ENCODE measurements at regions not wholly inside any gene's neighbourhood (a gene's known extent, or its start where the extent isn't known, plus 50 kb on each side); places are given as distances from the start of the nearest gene placed in this dataset.

- no peak overlapping the region for H3K27ac ChIP-seq
- DNase-seq (ENCODE audit: low read depth, low spot score): no peak
Observed at GRCh38 chr3:152050903-152051302, 177.5 kb downstream of the SUCNR1 start.

GRCh38 chr3:152051501-152052404 is 178.3 kb downstream of the SUCNR1 start:
- DNase-seq (ENCODE audit: low read depth, low spot score): no peak
- H3K27ac ChIP-seq: no peak overlapping the region

GRCh38 chr3:152053866-152054265 is 180.4 kb downstream of the SUCNR1 start:
- no peak overlapping the region for H3K27ac ChIP-seq
- DNase-seq (ENCODE audit: low read depth, low spot score): no peak

- H3K27ac ChIP-seq: no peak overlapping the region
- no peak for DNase-seq (ENCODE audit: low read depth, low spot score)
Observed at GRCh38 chr3:152054315-152054714, 180.9 kb downstream of the SUCNR1 start.

- no peak for DNase-seq (ENCODE audit: low read depth, low spot score)
- H3K27ac ChIP-seq: no peak overlapping the region
Observed at GRCh38 chr3:152056073-152056472, 182.6 kb downstream of the SUCNR1 start.

DNA sequence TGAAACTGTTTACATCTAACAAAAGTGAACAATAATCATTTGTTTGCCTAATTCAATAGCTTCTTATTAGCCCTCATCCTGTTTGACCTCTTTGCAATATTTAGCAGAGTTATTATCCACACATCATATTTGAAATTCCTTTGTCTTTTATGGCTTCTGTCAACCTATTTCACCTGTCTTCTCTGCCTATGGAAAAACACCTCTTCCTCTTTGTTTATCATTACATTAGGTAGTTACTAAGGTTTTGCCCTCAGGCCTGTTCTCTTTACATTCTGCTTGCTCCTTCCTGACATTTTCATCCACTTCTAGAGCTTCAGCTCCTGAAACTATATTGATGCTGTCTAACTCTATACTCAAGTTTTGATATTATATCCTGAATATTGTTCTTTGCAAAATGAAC is 183.0 kb downstream of the SUCNR1 start:
- no peak for DNase-seq (ENCODE audit: low read depth, low spot score)
- no peak overlapping the region for H3K27ac ChIP-seq

GRCh38 chr3:152056987-152057386 is 183.5 kb downstream of the SUCNR1 start:
- no peak overlapping the region for H3K27ac ChIP-seq
- DNase-seq (ENCODE audit: low read depth, low spot score): no peak

DNA sequence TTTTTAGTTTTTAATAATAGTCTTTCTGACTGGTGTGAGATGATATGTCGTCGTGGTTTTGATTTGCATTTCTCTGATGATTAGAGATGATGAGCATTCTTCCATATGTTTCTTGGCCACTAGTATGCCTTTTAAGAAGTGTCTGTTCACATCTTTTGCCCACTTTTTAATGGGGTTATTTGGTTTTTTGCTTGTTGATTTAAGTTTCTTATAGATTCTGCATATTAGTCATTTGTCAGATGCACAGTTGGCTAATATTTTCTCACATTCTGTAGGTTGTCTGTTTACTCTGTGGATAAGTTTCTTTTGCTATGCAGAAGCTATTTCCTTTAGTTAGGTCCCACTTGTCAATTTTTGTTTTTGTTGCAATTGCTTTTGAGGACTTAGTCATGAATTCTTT is 185.4 kb downstream of the SUCNR1 start:
- no peak for DNase-seq (ENCODE audit: low read depth, low spot score)

GRCh38 chr3:152060701-152061100 is 187.3 kb downstream of the SUCNR1 start:
- no peak overlapping the region for H3K27ac ChIP-seq
- DNase-seq (ENCODE audit: low read depth, low spot score): no peak

More for the DNA sequence above, 185.4 kb downstream of the SUCNR1 start:
- no peak overlapping the region for H3K27ac ChIP-seq

DNA sequence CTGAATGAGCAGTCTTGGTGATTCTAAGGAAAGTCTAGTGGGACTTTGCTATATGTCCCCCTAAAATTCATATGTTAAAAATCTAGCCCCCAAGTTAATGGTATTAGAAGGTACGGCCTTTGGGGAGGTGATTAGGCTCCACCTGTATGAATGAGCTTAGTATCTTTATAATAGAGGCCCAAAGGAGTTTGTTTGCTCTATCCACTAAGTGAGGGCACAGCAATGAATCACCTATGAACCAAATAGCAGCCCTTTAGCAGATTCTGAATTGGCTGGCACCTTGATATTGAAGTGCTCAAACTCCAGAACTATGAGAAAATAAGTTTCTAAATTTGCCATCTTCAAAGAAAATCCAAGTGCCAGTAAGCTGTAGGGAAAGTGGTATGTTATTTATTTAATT is 187.9 kb downstream of the SUCNR1 start:
- H3K27ac ChIP-seq: no peak overlapping the region
- DNase-seq (ENCODE audit: low read depth, low spot score): no peak

- peak; percentile 75 for DNase-seq (ENCODE audit: low read depth, low spot score)
- H3K27ac ChIP-seq: no peak overlapping the region
Observed at GRCh38 chr3:152069871-152070270, 196.4 kb downstream of the SUCNR1 start.

DNA sequence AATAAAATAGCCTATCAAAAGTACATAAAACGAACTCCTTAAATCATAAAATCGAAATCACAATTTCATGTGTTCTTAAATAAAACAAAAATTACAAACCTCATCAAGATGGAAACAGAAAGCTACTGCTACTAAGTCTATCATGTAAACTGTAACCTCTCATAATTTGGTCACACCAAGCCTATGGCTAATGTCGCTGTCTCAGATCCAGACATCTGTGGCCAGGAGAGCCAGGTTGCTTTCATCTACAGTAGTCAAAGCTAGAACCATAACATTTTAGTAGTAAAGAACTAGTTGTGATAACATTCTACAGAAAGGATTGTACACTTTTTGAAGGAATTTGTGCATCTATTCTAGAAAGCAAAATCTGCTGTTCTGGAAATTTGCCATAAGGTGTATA is 197.4 kb upstream of the MBNL1 start:
- DNase-seq (ENCODE audit: low read depth, low spot score): no peak
- no peak overlapping the region for H3K27ac ChIP-seq

GRCh38 chr3:152071924-152072323 is 196.8 kb upstream of the MBNL1 start:
- peak; percentile 20 for DNase-seq (ENCODE audit: low read depth, low spot score)
- no peak overlapping the region for H3K27ac ChIP-seq

- no peak overlapping the region for H3K27ac ChIP-seq
- no peak for DNase-seq (ENCODE audit: low read depth, low spot score)
Observed at GRCh38 chr3:152073267-152073666, 195.5 kb upstream of the MBNL1 start.

DNA sequence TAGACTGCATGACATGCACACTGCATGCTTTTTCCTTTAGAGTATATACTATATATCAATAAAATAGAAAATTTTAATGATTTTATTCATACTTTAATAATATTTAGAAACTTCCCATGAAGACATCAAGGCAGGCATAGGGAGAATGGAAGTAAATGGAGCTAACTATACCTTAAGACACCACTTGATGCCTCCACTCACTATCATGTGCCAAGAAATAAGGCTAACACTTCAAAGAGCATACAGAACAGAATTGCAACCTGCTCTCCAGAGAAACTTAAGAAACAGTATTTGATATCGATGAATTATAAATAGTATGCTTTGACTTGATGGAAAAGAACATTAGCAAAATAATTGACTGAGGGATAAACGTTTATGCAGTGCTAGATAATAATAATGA is 192.6 kb upstream of the MBNL1 start:
- H3K27ac ChIP-seq: no peak overlapping the region
- DNase-seq (ENCODE audit: low read depth, low spot score): no peak

- no peak for DNase-seq (ENCODE audit: low read depth, low spot score)
- no peak overlapping the region for H3K27ac ChIP-seq
Observed at GRCh38 chr3:152079980-152080379, 188.7 kb upstream of the MBNL1 start.

DNA sequence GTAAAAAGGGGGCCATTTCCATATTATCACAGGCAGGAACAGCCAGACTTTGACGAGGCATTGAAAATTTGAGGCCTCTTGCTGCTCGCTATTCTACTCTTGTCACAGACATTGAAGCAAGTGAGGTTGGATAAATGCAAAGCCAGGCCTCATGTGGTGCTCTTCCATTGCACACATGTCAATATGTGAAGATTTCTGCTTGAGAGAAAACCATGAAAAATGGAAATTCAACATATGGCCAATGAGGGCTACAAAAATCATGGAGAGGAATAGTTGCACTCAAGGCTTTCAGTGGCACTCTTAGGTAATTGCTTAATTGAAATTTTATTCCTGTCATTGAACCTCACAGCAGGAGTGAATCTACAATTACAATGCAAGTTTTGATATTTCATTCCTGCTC is 185.6 kb upstream of the MBNL1 start:
- H3K27ac ChIP-seq: no peak overlapping the region
- no peak for DNase-seq (ENCODE audit: low read depth, low spot score)

- no peak overlapping the region for H3K27ac ChIP-seq
- DNase-seq (ENCODE audit: low read depth, low spot score): no peak
Observed at GRCh38 chr3:152084441-152085158, 184.1 kb upstream of the MBNL1 start.

DNA sequence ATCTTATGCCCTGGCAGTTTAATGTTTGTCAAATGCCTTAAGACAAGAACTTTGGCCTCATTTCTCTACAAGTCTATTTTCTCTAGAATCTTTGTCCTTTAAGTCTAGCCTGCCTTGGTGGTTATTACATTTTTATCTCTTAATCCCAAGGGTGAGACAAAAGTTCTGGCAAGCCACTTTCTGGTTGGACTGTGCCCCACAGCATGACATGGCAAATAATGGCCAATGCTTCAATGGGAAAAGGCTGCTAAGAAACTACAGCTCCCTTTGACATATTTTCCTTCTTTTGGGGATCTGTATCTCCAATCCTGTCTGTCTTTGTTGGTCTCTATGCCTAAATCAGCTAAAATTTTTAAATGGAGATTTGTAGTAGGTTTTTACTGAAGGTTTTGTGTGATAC is 181.6 kb upstream of the MBNL1 start:
- H3K27ac ChIP-seq: no peak overlapping the region
- DNase-seq (ENCODE audit: low read depth, low spot score): no peak

- no peak for DNase-seq (ENCODE audit: low read depth, low spot score)
- H3K27ac ChIP-seq: no peak overlapping the region
Observed at GRCh38 chr3:152089528-152089927, 179.2 kb upstream of the MBNL1 start.

- no peak for DNase-seq (ENCODE audit: low read depth, low spot score)
- H3K27ac ChIP-seq: no peak overlapping the region
Observed at GRCh38 chr3:152091725-152092124, 177.0 kb upstream of the MBNL1 start.

- DNase-seq (ENCODE audit: low read depth, low spot score): no peak
- H3K27ac ChIP-seq: no peak overlapping the region
Observed at GRCh38 chr3:152093901-152094300, 174.8 kb upstream of the MBNL1 start.

Data from epithelial cell of prostate (primary cell).